GM12878 (cell line): ENCODE measurements at regions not wholly inside any gene's neighbourhood (a gene's known extent, or its start where the extent isn't known, plus 50 kb on each side); places are given as distances from the start of the nearest gene placed in this dataset.

Experiments used
- ATAC-seq: fragments of 200-7000 bp; cut with Tn5 transposase; 3 replicates; pipeline ENCODE4 v1.9.1; 2020; ENCODE audit warnings: mild to moderate bottlenecking, moderate library complexity
- BruUV-seq: library from RNA; stranded (reverse); fragments of 400-500 nt; replicated peaks from 2 replicates; lab custom pipeline; 2021; lab: Mats Ljungman, UMichigan
- CTCF ChIA-PET: fragments of 300-600 bp; sonication (Branson Sonifier 250); formaldehyde crosslinking; extraction: SDS; loops from one replicate; lab custom pipeline; 2021; ENCODE audit warnings: inconsistent platforms; lab: Yijun Ruan, JAX
- POLR2A ChIA-PET: fragments of 350-600 bp; formaldehyde crosslinking; extraction: SDS; loops from one replicate; lab custom pipeline; 2021; ENCODE audit warnings: inconsistent platforms; lab: Charles Lee
- RAD21 ChIA-PET: fragments of 300-600 bp; sonication (Branson Sonifier 250); formaldehyde crosslinking; loops from one replicate; lab custom pipeline; 2023; ENCODE audit warnings: antibody characterized with exemption; ENCODE audit not compliant: unreplicated experiment; lab: Charles Lee
- SMC1A ChIA-PET: fragments of 300-600 bp; sonication (Branson Sonifier 250); formaldehyde crosslinking; loops from one replicate; lab custom pipeline; 2023; ENCODE audit not compliant: unreplicated experiment, uncharacterized antibody; lab: Charles Lee
- DNase-seq: peaks from one replicate; pipeline ENCODE4 v3.0.0-alpha.2; 2011; ENCODE audit warnings: low read depth, low spot score
- FAIRE-seq: peaks from 3 replicates; lab custom pipeline; 2011; peaks lifted over from hg19 to GRCh38; lab: Jason Lieb, UNC
- H2AFZ ChIP-seq: 2 replicates; pipeline ENCODE4 v1.6.0; 2011; ENCODE audit warnings: low read depth, low read length, control low read depth; ENCODE audit not compliant: control insufficient read depth
- H3K27ac ChIP-seq: 2 replicates; pipeline ENCODE4 v1.5.1; 2011; ENCODE audit warnings: control low read depth; ENCODE audit not compliant: control insufficient read depth, insufficient read depth
- H3K27me3 ChIP-seq, 2 experiments: replicated peaks in 1 of 2; 2 replicates each; pipeline versions ENCODE4 v1.6.0 to v1.6.1; 2011; ENCODE audit warnings: low read length in 1 of 2; ENCODE audit not compliant: control insufficient read depth in 2 of 2, insufficient read depth in 2 of 2
- H3K36me3 ChIP-seq, 2 experiments: 2 replicates each; pipeline ENCODE4 v1.5.1; 2011; ENCODE audit warnings: low read length in 1 of 2; ENCODE audit not compliant: control insufficient read depth in 2 of 2, insufficient read depth in 2 of 2
- H3K4me1 ChIP-seq: 2 replicates; pipeline ENCODE4 v1.6.1; 2011; ENCODE audit warnings: mild to moderate bottlenecking, low read length, moderate library complexity, mixed read lengths; ENCODE audit not compliant: control insufficient read depth, insufficient read depth
- H3K4me2 ChIP-seq: 2 replicates; pipeline ENCODE4 v1.6.0; 2011; ENCODE audit warnings: control low read depth; ENCODE audit not compliant: control insufficient read depth, insufficient read depth
- H3K4me3 ChIP-seq: fragments of 200-600 bp; sonication (generic); 2 replicates; pipeline ENCODE4 v1.5.1; 2016
- H3K79me2 ChIP-seq: 2 replicates; pipeline ENCODE4 v1.6.0; 2011; ENCODE audit warnings: low read length; ENCODE audit not compliant: control insufficient read depth, insufficient read depth
- H3K9ac ChIP-seq: 2 replicates; pipeline ENCODE4 v1.8.0; 2011; ENCODE audit warnings: low read length, control low read depth, mixed read lengths; ENCODE audit not compliant: control insufficient read depth, insufficient read depth
- H3K9me3 ChIP-seq: replicated peaks from 3 replicates; pipeline ENCODE4 v1.5.1; 2011; ENCODE audit warnings: mild to moderate bottlenecking, low read length; ENCODE audit not compliant: control insufficient read depth, insufficient read depth
- H4K20me1 ChIP-seq: 2 replicates; pipeline ENCODE4 v1.6.0; 2011; ENCODE audit not compliant: control insufficient read depth, insufficient read depth
- EED ChIP-seq: sonication (generic); IDR thresholded peaks from 2 replicates; pipeline ENCODE4 v1.6.1; 2016; ENCODE audit warnings: antibody characterized with exemption, low read depth
- FOXK2 ChIP-seq: fragments of 450-650 bp; IDR thresholded peaks from 2 replicates; pipeline ENCODE4 v1.6.1; 2017; ENCODE audit warnings: mild to moderate bottlenecking, moderate library complexity
- NFIC ChIP-seq: IDR thresholded peaks from 2 replicates; pipeline ENCODE4 v1.6.1; 2012; ENCODE audit warnings: low read depth, mild to moderate bottlenecking, inconsistent platforms, low read length, moderate library complexity
- NR2C2 ChIP-seq: IDR thresholded peaks from 2 replicates; pipeline ENCODE4 v1.6.1; 2011; ENCODE audit warnings: borderline replicate concordance, low read depth; ENCODE audit not compliant: control insufficient read depth, insufficient read length
- POLR2AphosphoS2 ChIP-seq: IDR thresholded peaks from 2 replicates; pipeline ENCODE4 v1.6.1; 2011; ENCODE audit warnings: low read depth, mild to moderate bottlenecking, low read length, improper control_type of control experiment, moderate library complexity
- STAT3 ChIP-seq: IDR thresholded peaks from 2 replicates; pipeline ENCODE4 v1.6.1; 2011; ENCODE audit warnings: low read depth, low read length, improper control_type of control experiment
- WGBS: methylation state at CpG from one replicate; pipeline ENCODE4 v1.1.6; 2016; ENCODE audit warnings: low lambda C conversion rate; ENCODE audit not compliant: insufficient replicate concordance, insufficient coverage; ENCODE audit errors: missing lambda C conversion rate; 5-methylcytosine and 5-hydroxymethylcytosine counted together
- in situ Hi-C: fragments of 300-500 bp; cut with MboI; formaldehyde crosslinking; loops from 9 replicates; pipeline ENCODE4 v1.14.3; 2018; ENCODE audit warnings: mixed read lengths
- intact Hi-C: fragments of 100-400 bp; cut with micrococcal nuclease; formaldehyde crosslinking; loops from one replicate; pipeline ENCODE4 v1.14.2; 2022; ENCODE audit not compliant: unreplicated experiment
- TF ChIP-seq, protein P1 (sequence below): fragments of 450-650 bp; IDR thresholded peaks from 2 replicates; pipeline ENCODE4 v1.6.1; 2017; ENCODE audit warnings: mild to moderate bottlenecking
- TF ChIP-seq, protein P2 (sequence below): fragments of 450-650 bp; conservative IDR thresholded peaks from 2 replicates; pipeline ENCODE4 v1.6.1; 2017; ENCODE audit warnings: mild to moderate bottlenecking, moderate library complexity

DNA sequence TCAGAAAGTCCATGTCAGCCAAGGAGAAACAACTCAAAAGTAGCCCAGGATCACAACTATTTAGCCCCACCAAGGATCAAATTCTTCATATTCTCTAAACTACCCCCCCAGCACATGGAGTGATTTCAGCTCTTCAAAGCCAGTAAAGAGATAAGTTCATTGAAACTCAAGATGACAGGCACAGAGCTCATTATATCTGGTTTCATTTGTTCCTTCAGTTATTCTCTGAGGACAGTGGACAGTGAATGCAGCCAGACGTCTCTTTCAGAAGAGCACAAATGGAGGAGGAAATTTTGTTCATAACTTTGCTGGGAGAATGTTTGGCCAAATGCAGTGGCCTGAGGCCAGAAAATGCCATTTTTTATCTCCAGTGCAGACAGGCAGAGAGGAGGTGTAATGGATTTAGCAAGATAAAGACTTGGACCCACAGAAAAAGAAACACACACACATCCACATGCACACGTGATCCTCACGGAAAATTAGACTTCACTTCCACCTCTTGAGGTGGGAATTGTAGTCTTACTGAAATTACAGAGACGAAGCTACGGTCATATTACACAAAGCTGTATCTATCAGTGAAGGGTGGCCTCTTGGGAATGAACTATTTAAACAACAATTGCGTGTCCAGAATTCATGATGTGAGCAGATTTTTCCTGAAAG, 64.6 kb downstream of the HES1 start:
- no peak for FAIRE-seq
- no peaks in the 10 kb centered on the region for H4K20me1 ChIP-seq
- intact Hi-C loops = no loop called here
- no peaks in the 10 kb centered on the region for H3K36me3 ChIP-seq
- H3K27me3 ChIP-seq = peaks cover 0 to 3% of the 10 kb centered on the region in 2 experiments; a peak in 2 of 4 replicates
- no peak overlapping the region for H3K4me2 ChIP-seq
- H3K4me3 ChIP-seq = no peak overlapping the region
- BruUV-seq = no TSS peak
- SMC1A ChIA-PET = no interaction called here
- in situ Hi-C loops = no loop called here
- H3K9me3 ChIP-seq = no peaks in the 10 kb centered on the region
- 86% methylated on average over 6 of the region's 6 CpGs for WGBS
- POLR2A ChIA-PET = no interaction called here
- TF ChIP-seq, protein P1, sequence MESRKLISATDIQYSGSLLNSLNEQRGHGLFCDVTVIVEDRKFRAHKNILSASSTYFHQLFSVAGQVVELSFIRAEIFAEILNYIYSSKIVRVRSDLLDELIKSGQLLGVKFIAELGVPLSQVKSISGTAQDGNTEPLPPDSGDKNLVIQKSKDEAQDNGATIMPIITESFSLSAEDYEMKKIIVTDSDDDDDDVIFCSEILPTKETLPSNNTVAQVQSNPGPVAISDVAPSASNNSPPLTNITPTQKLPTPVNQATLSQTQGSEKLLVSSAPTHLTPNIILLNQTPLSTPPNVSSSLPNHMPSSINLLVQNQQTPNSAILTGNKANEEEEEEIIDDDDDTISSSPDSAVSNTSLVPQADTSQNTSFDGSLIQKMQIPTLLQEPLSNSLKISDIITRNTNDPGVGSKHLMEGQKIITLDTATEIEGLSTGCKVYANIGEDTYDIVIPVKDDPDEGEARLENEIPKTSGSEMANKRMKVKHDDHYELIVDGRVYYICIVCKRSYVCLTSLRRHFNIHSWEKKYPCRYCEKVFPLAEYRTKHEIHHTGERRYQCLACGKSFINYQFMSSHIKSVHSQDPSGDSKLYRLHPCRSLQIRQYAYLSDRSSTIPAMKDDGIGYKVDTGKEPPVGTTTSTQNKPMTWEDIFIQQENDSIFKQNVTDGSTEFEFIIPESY = no peak
- TF ChIP-seq, protein P2, sequence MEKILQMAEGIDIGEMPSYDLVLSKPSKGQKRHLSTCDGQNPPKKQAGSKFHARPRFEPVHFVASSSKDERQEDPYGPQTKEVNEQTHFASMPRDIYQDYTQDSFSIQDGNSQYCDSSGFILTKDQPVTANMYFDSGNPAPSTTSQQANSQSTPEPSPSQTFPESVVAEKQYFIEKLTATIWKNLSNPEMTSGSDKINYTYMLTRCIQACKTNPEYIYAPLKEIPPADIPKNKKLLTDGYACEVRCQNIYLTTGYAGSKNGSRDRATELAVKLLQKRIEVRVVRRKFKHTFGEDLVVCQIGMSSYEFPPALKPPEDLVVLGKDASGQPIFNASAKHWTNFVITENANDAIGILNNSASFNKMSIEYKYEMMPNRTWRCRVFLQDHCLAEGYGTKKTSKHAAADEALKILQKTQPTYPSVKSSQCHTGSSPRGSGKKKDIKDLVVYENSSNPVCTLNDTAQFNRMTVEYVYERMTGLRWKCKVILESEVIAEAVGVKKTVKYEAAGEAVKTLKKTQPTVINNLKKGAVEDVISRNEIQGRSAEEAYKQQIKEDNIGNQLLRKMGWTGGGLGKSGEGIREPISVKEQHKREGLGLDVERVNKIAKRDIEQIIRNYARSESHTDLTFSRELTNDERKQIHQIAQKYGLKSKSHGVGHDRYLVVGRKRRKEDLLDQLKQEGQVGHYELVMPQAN = no peak
- TF ChIP-seq NR2C2 = no peak
- no peak for TF ChIP-seq EED
- TF ChIP-seq FOXK2 = no peak
- no peak for TF ChIP-seq POLR2AphosphoS2
- TF ChIP-seq STAT3 = no peak
- TF ChIP-seq NFIC = no peak
- CTCF ChIA-PET = interaction anchor here (0.6 kb wide), 1 partner anchor 70 kb away, joined by 3 read pairs; no protein-coding TSS in a partner anchor
- no peak overlapping the region for H3K27ac ChIP-seq
- peaks cover 8% of the 10 kb centered on the region for H3K4me1 ChIP-seq
- no peaks in the 10 kb centered on the region for H3K79me2 ChIP-seq
- no peak overlapping the region for H2AFZ ChIP-seq
- RAD21 ChIA-PET = no interaction called here
- H3K9ac ChIP-seq = no peak overlapping the region
- no peak for ATAC-seq
- no peak for DNase-seq
